Gastrocnemius medialis (tissue), 4 donors: ENCODE measurements at regions not wholly inside any gene's neighbourhood (a gene's known extent, or its start where the extent isn't known, plus 50 kb on each side); places are given as distances from the start of the nearest gene placed in this dataset.

Experiments used
- CTCF ChIP-seq, 5 experiments: fragments of 450-650 bp in 3 of 5; fragments of 200-600 bp in 2 of 5; sonication (generic) in 2 of 5; IDR thresholded peaks in 4 of 5; conservative IDR thresholded peaks in 1 of 5; 1 replicate in 4 of 5; 2 replicates in 1 of 5; pipeline ENCODE4 v1.5.1; 2016 to 2019; ENCODE audit warnings: antibody characterized with exemption in 5 of 5, mild to moderate bottlenecking in 3 of 5, moderate library complexity in 3 of 5
- POLR2A ChIP-seq, 2 donors: fragments of 450-650 bp; IDR thresholded peaks; one replicate each; pipeline ENCODE4 v1.6.1; 2017; ENCODE audit warnings: antibody characterized with exemption in 2 of 2, mild to moderate bottlenecking in 2 of 2, moderate library complexity in 2 of 2

GRCh38 chr15:69700380-69700779 lies 247.8 kb downstream of the RPLP1 start:
- TF ChIP-seq CTCF (IDR thresholded peaks at IDR 0.05 in 4 of 5, conservative IDR thresholded peaks at IDR 0.05 in 1 of 5), result no peak
- TF ChIP-seq POLR2A (IDR thresholded peaks at IDR 0.05), result no peak
